ENCODE measurements at regions not wholly inside any gene's neighbourhood (a gene's known extent, or its start where the extent isn't known, plus 50 kb on each side); places are given as distances from the start of the nearest gene placed in this dataset.

DNA sequence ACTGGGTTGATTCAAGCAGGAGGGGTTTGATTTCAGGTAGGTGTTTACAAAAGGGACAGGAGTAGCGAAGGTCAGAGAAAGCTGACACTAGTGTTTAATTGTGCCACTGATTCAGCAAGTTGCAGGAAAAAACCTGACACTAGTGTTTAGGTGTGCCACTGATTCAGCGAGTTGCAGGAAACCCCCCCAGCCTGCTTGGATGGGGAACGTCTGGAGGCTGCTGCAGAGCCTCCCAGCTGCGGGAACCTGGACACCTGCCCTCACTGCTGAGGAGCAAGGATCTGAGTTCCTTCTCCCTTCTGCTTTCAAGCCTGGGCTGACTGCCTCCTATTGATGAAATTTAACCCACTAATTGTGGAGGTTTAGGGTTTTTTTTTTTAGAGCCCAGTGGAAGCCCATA is 84.2 kb downstream of the AVPR1A start:
- TF ChIP-seq, protein P1, sequence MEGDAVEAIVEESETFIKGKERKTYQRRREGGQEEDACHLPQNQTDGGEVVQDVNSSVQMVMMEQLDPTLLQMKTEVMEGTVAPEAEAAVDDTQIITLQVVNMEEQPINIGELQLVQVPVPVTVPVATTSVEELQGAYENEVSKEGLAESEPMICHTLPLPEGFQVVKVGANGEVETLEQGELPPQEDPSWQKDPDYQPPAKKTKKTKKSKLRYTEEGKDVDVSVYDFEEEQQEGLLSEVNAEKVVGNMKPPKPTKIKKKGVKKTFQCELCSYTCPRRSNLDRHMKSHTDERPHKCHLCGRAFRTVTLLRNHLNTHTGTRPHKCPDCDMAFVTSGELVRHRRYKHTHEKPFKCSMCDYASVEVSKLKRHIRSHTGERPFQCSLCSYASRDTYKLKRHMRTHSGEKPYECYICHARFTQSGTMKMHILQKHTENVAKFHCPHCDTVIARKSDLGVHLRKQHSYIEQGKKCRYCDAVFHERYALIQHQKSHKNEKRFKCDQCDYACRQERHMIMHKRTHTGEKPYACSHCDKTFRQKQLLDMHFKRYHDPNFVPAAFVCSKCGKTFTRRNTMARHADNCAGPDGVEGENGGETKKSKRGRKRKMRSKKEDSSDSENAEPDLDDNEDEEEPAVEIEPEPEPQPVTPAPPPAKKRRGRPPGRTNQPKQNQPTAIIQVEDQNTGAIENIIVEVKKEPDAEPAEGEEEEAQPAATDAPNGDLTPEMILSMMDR (IDR thresholded peaks at IDR 0.05 in 8 of 11, conservative IDR thresholded peaks at IDR 0.05 in 3 of 11), result no peak
- no peak for TF ChIP-seq POLR2AphosphoS5 (IDR thresholded peaks at IDR 0.05)

All from spleen (tissue), 7 donors.